A549 (cell line): ENCODE measurements at regions not wholly inside any gene's neighbourhood (a gene's known extent, or its start where the extent isn't known, plus 50 kb on each side); places are given as distances from the start of the nearest gene placed in this dataset.

ENCODE experiments used
- ATAC-seq, 2 experiments: fragments of 200-7000 bp in 1 of 2; fragments of >200 bp in 1 of 2; cut with Nextera tagmentation in 1 of 2; cut with Tn5 transposase in 1 of 2; 3 replicates each; pipeline versions ENCODE4 v1.8.0 to v1.9.1; 2018 to 2020; ENCODE audit warnings: mild to moderate bottlenecking in 1 of 2, moderate library complexity in 1 of 2
- CTCF ChIA-PET: fragments of 300-600 bp; sonication (Branson Sonifier 250); formaldehyde crosslinking; extraction: SDS; loops from one replicate; lab custom pipeline; 2021; ENCODE audit warnings: antibody characterized with exemption, inconsistent platforms; lab: Yijun Ruan, JAX
- POLR2A ChIA-PET: fragments of 350-600 bp; formaldehyde crosslinking; extraction: SDS; loops from one replicate; lab custom pipeline; 2021; ENCODE audit warnings: antibody characterized with exemption, inconsistent platforms; lab: Yijun Ruan, JAX
- DNase-seq, 2 experiments: peaks; one replicate each; pipeline versions ENCODE4 v3.0.0 to v3.0.0-alpha.2; 2011 to 2016; ENCODE audit warnings: low read depth in 1 of 2, low spot score in 1 of 2
- FAIRE-seq: peaks from 2 replicates; lab custom pipeline; 2011; peaks lifted over from hg19 to GRCh38; lab: Jason Lieb, UNC
- H3K27ac ChIP-seq, 2 experiments: fragments of >200 bp; sonication (Bioruptor Twin); formaldehyde crosslinking; 3 replicates each; pipeline ENCODE4 v1.5.1; 2016 to 2017
- H3K4me1 ChIP-seq: fragments of >200 bp; sonication (Bioruptor Twin); formaldehyde crosslinking; 3 replicates; pipeline ENCODE4 v1.6.1; 2016
- H3K4me2 ChIP-seq: fragments of >200 bp; sonication (Bioruptor Twin); formaldehyde crosslinking; 3 replicates; pipeline ENCODE4 v1.6.1; 2016
- H3K4me3 ChIP-seq: fragments of >200 bp; sonication (Bioruptor Twin); formaldehyde crosslinking; 3 replicates; pipeline ENCODE4 v1.5.1; 2016
- H3K9me3 ChIP-seq: fragments of >200 bp; sonication (Bioruptor Twin); formaldehyde crosslinking; 3 replicates; pipeline ENCODE4 v1.6.1; 2016
- BCL3 ChIP-seq: fragments of >200 bp; sonication (Bioruptor Twin); formaldehyde crosslinking; IDR thresholded peaks from 3 replicates; pipeline ENCODE4 v1.6.1; 2016
- CBX2 ChIP-seq: fragments of 200-600 bp; sonication (generic); IDR thresholded peaks from 2 replicates; pipeline ENCODE4 v1.6.1; 2016; ENCODE audit warnings: low read depth, mild to moderate bottlenecking, borderline replicate concordance
- CBX8 ChIP-seq: fragments of 200-600 bp; sonication (generic); IDR thresholded peaks from 2 replicates; pipeline ENCODE4 v1.6.1; 2016
- CEBPB ChIP-seq, 2 experiments: fragments of >200 bp in 1 of 2; sonication (Bioruptor Twin) in 1 of 2; formaldehyde crosslinking in 1 of 2; IDR thresholded peaks; 2 replicates each; pipeline ENCODE4 v1.6.1; 2012 to 2016
- CHD2 ChIP-seq: fragments of 150-350 bp; IDR thresholded peaks from 2 replicates; pipeline ENCODE4 v1.6.1; 2014; ENCODE audit warnings: low read length; ENCODE audit not compliant: partially characterized antibody
- ELK1 ChIP-seq: fragments of 150-350 bp; IDR thresholded peaks from 2 replicates; pipeline ENCODE4 v1.6.1; 2014; ENCODE audit warnings: low read depth, mild to moderate bottlenecking, low read length
- EP300 ChIP-seq, 2 experiments: fragments of >200 bp; sonication (Bioruptor Twin); formaldehyde crosslinking; IDR thresholded peaks; 2 replicates in 1 of 2; 3 replicates in 1 of 2; pipeline ENCODE4 v1.6.1; 2016 to 2017
- FOSB ChIP-seq: fragments of 250-450 bp; sonication (Bioruptor Pico); IDR thresholded peaks from 2 replicates; pipeline ENCODE4 v1.5.0; 2020; ENCODE audit warnings: mild to moderate bottlenecking, moderate library complexity
- HES2 ChIP-seq: fragments of >200 bp; sonication (Bioruptor Twin); formaldehyde crosslinking; IDR thresholded peaks from 2 replicates; pipeline ENCODE4 v1.6.1; 2016
- HOXA7 ChIP-seq: fragments of 250-450 bp; sonication (Bioruptor Pico); IDR thresholded peaks from 2 replicates; pipeline ENCODE4 v1.5.0; 2020; ENCODE audit warnings: mild to moderate bottlenecking, moderate library complexity
- HOXB5 ChIP-seq: fragments of 250-450 bp; sonication (Bioruptor Pico); IDR thresholded peaks from 2 replicates; pipeline ENCODE4 v1.5.0; 2020; ENCODE audit warnings: mild to moderate bottlenecking, moderate library complexity
- MAX ChIP-seq: IDR thresholded peaks from 2 replicates; pipeline ENCODE4 v1.6.1; 2012
- NR3C1 ChIP-seq: fragments of >200 bp; sonication (Bioruptor Twin); formaldehyde crosslinking; IDR thresholded peaks from 3 replicates; pipeline ENCODE4 v1.6.1; 2017
- RAD21 ChIP-seq, 2 experiments: fragments of >200 bp in 1 of 2; sonication (Bioruptor Twin) in 1 of 2; formaldehyde crosslinking in 1 of 2; IDR thresholded peaks in 1 of 2; conservative IDR thresholded peaks in 1 of 2; 2 replicates in 1 of 2; 3 replicates in 1 of 2; pipeline ENCODE4 v1.6.1; 2012 to 2018; ENCODE audit warnings: inconsistent platforms in 1 of 2
- RARB ChIP-seq: fragments of 250-450 bp; sonication (Bioruptor Pico); IDR thresholded peaks from 2 replicates; pipeline ENCODE4 v1.8.0; 2021; ENCODE audit warnings: mild to moderate bottlenecking, moderate library complexity
- REST ChIP-seq: fragments of 200-600 bp; sonication (generic); IDR thresholded peaks from 2 replicates; pipeline ENCODE4 v1.6.1; 2016; ENCODE audit warnings: antibody characterized with exemption, mild to moderate bottlenecking, moderate library complexity
- RFX5 ChIP-seq: fragments of 450-650 bp; IDR thresholded peaks from 2 replicates; pipeline ENCODE4 v1.7.1; 2014; ENCODE audit warnings: antibody characterized with exemption, mild to moderate bottlenecking, moderate library complexity
- SREBF2 ChIP-seq: fragments of 450-650 bp; IDR thresholded peaks from 2 replicates; pipeline ENCODE4 v1.6.1; 2014; ENCODE audit warnings: mild to moderate bottlenecking, moderate library complexity
- WGBS: methylation state at CpG from one replicate; pipeline ENCODE4 v1.1.6; 2017; ENCODE audit errors: missing lambda C conversion rate; 5-methylcytosine and 5-hydroxymethylcytosine counted together

DNA sequence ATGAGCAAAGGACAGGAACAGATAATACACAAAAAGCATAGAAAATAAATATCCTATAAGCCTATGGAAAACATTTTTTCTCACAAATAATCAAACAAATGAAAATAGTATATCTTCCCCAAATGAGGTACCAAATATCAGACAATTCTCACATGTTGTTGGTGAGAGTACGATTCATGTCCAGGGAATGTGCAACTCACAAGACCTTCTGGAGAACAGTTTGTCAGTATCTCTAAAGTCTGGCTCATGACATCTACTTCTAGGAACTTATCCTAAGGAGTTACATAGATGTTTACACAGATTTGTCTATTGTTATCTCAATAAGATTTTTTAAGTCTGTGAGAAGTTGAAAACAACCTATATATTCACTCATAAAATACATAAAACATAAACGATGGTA lies 80.3 kb upstream of the ARHGEF7 start:
- Histone ChIP-seq H3K4me2 (no peak overlapping the region), H3K9me3 (no peaks in the 10 kb centered on the region), H3K4me1 (no peaks in the 10 kb centered on the region)
- ATAC-seq: no peak
- 15% methylated on average over 2 of the region's 2 CpGs for WGBS
- DNase-seq: no peak
- TF ChIP-seq BCL3 (no peak), NR3C1 (no peak)
- TF ChIP-seq, all 56 proteins: peak for 0
- no peak overlapping the region for H3K27ac ChIP-seq
- no peak overlapping the region for H3K4me3 ChIP-seq
- CTCF ChIA-PET: no interaction called here
- POLR2A ChIA-PET: no interaction called here
- no peak for FAIRE-seq

DNA sequence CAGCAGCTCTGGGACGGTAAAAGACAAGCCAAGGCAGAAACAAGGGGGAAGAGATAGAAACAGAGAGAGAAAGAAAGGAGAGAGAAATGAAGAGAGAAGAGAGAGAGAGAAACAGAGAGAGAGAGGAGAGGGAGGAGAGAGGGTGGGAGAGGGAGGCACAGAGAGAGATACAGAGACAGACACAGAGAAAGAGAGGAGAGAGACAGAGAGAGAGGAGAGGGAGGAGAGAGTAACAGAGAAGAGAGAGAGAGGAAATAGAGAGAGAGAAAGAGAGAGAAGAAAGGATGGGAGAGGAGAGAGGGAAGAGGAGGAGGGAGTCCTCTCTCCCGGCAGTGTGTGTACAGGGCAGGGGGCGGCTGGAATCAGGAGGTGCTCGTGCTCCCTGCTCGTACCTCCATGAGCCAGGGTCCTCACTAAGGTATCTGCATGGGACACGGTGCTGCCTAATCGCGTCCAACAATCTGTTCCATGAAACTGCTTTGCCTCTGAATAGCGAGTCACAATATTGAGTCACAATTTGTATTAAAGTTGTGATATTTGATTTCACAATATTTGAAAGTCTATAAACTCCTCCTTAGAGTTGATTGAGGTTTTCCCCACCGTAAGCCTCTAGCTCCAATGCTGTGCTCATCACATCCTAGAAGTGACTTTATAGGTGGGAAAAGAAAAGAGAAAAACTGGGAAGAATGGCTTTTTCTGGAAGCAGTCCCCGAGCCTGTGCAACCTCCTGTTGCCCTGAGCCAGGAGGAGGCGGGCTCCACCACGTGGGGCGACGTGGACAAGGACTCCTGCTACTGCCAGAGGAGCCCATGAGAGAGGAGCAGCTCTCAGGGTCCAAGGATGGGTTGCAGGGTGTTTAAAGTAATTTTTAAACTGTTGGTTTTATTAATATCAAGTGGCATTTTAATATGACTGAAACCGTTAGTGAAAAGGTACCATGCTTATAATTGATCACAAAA lies 81.7 kb upstream of the ARHGEF7 start:
- WGBS: 39% methylated on average over 15 of the region's 16 CpGs
- TF ChIP-seq RFX5 (no peak), REST (no peak), ELK1 (no peak), HOXB5 (CRISPR knock-in tag) (no peak), RAD21 (conservative IDR thresholded peaks at IDR 0.05 in 1 of 2, IDR thresholded peaks at IDR 0.05 in 1 of 2) (peak in 1 of 2 experiments; percentile 10; a peak in 1 of 5 replicates), MAX (0 out of 2 replicates have a peak, but pooled peaks have one; percentile 26), FOSB (CRISPR knock-in tag) (no peak), CEBPB (IDR thresholded peaks at IDR 0.05) (no peak), CBX8 (no peak), RARB (CRISPR knock-in tag) (no peak), CBX2 (no peak), NR3C1 (no peak), EP300 (IDR thresholded peaks at IDR 0.05) (no peak)
- ChIA-PET CTCF (interaction anchor here (1.7 kb wide), 2 partner anchors 13 to 66 kb away, joined by 3 to 7 read pairs; no protein-coding TSS in a partner anchor), POLR2A (no interaction called here)
- ATAC-seq (peak; percentile 62 to 67; a peak in 3 of 6 replicates), FAIRE-seq (no peak), DNase-seq (no peak)
- H3K27ac ChIP-seq: no peak overlapping the region
- no peak overlapping the region for H3K4me3 ChIP-seq
- H3K4me2 ChIP-seq: peak overlapping the region; percentile 23; the same call in 2 of the 3 replicates
- H3K9me3 ChIP-seq: no peaks in the 10 kb centered on the region
- no peaks in the 10 kb centered on the region for H3K4me1 ChIP-seq

DNA sequence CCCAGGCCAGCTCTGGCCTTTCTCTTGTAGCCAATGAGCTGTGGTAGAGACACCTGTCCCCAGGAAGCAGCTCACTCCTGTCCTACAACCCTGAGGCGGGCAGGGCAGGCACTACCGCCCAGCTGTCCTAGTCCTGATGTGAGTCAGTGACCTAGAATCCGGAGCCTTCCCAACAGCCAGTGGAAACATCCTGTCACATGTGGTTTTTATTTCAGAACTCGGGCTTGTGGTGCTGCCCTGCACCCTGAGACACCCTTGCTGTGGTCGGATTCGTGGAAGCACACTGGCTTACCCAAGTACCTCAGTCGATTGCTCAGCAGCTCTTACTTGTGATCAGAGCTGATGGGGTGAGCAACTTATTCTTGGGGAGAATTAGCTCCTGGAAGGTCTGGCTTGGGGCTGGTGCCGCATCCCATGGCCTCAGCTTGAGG lies 83.6 kb upstream of the ARHGEF7 start:
- DNase-seq (no peak), FAIRE-seq (no peak)
- WGBS: 49% methylated on average over 7 of the region's 8 CpGs

More for the DNA sequence above, 83.6 kb upstream of the ARHGEF7 start:
- no peak overlapping the region for H3K4me2 ChIP-seq
- CTCF ChIA-PET: interaction anchor here (0.8 kb wide), 1 partner anchor 36 kb away, joined by 3 read pairs; no protein-coding TSS in a partner anchor
- POLR2A ChIA-PET: no interaction called here
- ATAC-seq: no peak
- H3K9me3 ChIP-seq: no peaks in the 10 kb centered on the region
- H3K4me3 ChIP-seq: no peak overlapping the region
- H3K27ac ChIP-seq: no peak overlapping the region
- no peaks in the 10 kb centered on the region for H3K4me1 ChIP-seq
- TF ChIP-seq CEBPB (IDR thresholded peaks at IDR 0.05) (no peak), HES2 (no peak), HOXA7 (CRISPR knock-in tag) (no peak), SREBF2 (no peak), CHD2 (no peak), BCL3 (no peak)
- TF ChIP-seq, all 56 proteins: peak for 0
